GM04503 (cell line): ENCODE measurements at regions not wholly inside any gene's neighbourhood (a gene's known extent, or its start where the extent isn't known, plus 50 kb on each side); places are given as distances from the start of the nearest gene placed in this dataset.

ENCODE experiments used
- DNase-seq: peaks from one replicate; pipeline ENCODE4 v3.0.0-alpha.2; 2012; ENCODE audit warnings: low read depth

- no peak for DNase-seq
Observed at GRCh38 chr4:24637173-24637572, 52.8 kb upstream of the DHX15 start.

DNA sequence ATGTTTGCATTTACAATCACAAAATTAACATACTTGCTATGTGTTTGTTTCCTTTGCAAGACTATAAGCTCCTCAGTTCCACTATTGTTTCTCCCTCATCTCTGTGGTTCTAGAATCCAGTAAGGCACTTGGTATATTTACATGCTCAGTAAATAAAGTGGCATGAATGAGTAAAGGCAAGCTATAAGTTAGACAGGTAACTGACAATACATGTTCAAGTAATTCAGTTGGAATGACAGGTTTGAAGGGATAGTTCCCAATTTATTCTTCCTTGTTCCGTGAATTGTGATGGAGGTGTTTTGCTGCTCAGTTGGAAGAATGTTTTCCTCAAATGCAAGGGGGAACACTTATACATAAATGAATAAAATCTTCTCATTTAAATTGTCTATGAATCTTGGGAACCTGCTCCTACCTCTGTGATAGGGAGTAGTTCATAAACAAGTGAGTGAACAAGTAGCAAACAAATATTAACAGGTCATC is 54.1 kb upstream of the DHX15 start:
- DNase-seq, result no peak

DNA sequence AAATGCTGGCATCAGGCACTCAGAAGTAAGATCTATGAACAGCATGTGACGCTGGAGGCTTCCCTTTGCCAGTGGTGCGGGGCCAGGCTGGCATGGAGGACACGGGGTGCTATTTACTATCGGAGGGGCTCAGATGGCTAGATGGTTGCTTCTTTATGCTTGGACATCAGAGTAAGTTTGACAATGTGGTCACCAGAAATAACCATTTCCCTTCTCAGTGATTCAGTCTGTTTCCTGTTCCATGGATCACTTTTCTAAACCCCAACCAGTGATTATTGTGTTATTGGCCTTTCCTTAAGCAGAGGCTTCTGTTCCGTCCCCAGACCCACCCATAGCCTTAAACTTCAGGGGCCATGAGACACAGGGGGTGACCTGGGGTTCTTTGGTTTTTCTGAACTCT is 55.4 kb upstream of the DHX15 start:
- DNase-seq, result no peak

DNA sequence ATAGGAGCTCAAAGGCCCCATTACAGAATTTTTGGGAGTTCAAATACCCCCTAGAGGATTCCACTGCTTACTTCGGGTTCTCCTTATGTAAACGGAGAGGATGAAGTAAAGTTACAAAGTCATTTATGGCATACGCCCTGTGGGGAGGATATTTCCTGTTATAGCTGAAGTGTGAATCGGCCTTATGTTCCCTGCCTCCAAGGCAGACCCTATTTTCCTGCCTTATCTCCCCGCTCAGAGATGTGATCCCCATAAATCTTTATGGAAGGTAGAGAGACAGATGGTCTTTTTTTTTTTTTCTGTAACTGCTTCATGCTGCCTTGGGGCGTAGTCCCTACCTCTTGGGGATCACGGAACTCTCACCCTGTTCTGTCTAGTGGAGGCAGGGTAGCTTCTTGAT is 56.0 kb upstream of the DHX15 start:
- DNase-seq, result no peak

DNA sequence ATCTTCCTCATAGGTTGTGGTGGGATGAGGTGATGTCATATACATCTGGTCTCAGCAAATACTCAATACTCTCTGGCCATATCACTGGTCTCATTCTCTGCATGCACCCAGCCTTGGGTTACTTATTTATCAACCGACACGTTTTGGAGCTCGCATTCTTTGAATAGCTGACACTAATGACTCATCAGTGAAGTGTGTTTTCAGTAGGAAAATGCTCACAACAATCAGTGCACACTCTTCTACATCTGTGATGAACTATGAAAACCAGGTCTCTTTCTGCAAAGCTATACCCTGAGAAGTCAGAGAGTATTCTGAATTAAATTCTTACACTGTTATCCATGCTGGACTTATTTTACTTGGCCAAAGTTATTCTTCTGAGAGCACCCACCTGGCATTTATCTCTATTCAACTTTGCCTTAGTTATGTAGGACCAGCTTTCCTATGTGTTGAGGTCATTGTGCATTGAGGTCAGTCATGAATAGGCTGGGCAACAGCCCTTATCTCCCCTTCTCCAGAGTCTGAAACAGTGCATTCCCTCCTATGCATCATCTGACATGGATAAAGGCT is 58.7 kb upstream of the DHX15 start:
- peak; percentile 54 for DNase-seq

GRCh38 chr4:24643774-24644520 is 59.6 kb upstream of the DHX15 start:
- DNase-seq, result no peak

DNA sequence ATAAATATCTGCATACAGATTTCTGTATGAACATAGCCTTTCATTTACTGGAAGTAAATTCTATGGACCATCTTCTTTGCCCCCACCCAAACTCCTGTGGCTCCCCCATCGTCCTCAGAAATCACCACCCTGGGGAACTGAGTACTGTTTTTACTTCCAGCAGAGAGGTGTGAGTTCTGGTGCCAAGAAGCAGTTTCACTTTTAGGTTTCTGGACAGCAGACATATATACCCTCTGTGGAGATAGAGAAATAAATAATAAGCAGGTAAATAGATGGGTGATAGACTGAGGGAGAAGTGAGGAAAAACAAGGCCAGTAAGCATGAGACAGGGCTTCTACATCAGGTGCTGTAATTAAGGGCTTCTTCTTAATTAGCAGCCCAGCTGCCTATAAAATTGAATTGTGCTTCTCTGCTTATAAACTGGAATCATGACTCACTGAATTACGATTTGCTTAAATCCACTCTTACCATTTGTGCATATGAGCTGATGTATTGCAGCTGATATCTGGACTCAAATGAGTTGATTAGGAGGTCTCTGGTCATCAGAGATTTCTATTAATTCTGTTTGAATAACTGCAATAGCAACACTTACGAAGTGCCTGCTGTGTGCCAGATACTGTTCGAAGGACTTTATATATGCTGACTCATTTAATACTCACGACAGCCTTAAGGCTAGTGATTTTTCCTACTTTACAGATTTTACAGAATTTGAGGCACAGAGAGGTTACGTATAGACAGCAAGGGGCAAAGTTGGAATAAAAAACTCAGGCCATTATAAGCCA is 60.8 kb upstream of the DHX15 start:
- no peak for DNase-seq

DNA sequence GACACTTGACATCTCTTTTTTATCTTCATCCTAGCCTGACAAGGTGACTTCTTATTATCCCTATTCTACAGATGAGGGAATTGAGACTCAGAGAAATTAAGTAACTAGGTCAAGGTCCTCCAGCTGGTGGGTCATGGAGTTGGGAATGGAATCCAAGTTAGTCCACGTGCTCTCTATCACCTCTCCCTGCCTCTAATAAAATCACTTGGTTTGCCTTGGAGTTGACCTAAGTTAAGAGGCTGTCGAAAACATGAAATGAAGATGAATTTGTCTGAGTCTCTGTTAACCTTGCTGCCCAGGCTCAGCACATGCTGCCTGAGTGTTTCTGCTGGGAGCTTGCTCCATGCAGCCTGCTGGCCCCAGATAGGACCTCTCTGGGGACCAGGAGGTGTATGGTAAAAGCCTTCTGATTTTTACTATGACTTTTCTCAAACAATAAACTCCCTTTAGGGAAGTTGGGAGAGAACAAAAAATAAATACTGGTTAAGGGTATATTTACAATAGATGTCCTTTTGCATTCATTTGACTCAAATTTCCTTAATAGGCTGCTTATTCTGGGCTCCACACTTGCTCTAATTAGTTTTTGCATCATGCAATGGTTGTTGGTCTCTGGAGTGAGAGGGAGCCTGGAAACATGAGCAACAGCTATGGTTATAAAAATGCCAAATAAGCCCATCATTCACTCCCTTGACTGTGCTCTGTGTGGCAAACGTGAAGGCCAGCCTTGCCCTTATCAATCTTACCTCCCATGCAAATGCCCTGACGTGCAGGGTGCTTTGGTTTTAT is 61.6 kb upstream of the DHX15 start:
- no peak for DNase-seq

- no peak for DNase-seq
Observed at GRCh38 chr4:24646798-24647460, 62.6 kb upstream of the DHX15 start.

GRCh38 chr4:24650849-24651640 is 66.7 kb upstream of the DHX15 start:
- DNase-seq, result no peak

DNA sequence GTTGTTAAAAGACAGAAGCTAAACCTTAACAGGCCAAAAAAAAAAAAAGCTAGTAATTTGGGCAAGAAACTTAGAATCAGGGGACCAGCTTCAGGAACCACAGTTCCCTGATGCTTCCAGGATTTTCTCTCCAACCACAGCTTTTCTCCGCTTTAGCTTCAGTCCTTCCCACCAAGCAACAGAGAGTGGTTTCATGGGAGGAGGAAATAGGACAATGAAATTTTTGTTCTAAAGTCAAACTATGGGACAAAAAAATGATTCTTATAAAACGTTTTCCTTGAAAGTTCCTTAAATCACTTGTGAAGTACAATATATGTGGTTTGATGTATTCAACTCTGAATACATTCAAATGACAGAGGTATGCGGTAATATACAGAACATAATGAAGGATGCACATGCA is 71.0 kb upstream of the DHX15 start:
- no peak for DNase-seq

- DNase-seq, result no peak
Observed at GRCh38 chr4:24655971-24656370, 71.6 kb upstream of the DHX15 start.

- no peak for DNase-seq
Observed at GRCh38 chr4:24656906-24657305, 72.6 kb upstream of the DHX15 start.

GRCh38 chr4:24657768-24658617 is 73.6 kb upstream of the DHX15 start:
- DNase-seq, result peak; percentile 24

DNA sequence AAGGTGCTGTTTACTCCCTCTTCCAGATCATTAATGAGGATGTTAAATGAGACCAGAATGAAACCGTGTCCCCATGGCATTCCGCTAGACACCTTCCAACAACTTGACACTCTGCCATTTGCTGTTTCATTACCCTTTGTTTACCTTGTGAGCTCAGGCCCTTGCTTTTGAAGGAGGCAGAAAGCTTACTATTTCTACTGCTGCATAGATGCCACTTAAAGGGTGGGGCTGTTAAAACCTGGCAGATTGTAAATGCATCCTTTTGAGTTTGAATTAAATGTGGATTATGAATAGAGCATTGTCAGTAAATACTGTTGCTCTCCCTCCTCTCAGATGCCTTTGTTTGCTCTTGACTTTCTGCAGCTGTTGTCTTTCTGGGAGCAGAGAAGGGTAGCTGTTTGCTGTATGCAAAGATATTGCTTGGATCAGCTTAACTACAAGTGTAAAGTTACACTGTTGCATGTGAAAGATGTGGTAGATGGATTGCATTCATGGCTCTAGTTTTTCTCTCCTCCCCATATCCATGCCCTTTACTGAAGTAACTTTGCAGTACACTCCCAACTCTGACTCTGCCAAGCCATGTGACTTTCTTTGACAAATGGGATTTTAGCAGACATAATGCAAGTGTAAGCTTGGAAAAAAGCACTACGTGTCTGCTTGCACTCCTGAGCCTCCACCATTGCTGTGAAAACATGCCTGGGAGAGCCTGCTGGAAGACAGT is 75.0 kb upstream of the DHX15 start:
- no peak for DNase-seq

GRCh38 chr4:24662056-24662455 is 77.7 kb upstream of the DHX15 start:
- no peak for DNase-seq

DNA sequence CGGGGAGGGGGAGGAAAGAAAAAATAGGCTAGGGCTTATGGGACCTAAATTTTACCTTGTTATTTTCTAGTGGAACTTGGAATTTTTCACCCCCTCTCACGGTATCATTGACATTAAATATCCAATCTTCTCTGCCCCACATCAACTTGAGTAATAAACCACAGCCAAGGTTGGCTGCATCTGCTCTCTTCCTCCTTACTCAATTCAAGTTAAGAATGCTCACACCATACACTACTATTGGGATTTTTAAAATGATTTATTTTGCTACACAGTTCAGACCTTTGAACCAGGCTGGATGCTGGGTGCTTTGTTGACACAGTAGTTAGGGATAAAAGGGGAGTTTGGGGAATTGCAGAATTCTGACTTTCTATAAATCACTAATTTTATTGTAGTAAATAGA is 78.2 kb upstream of the DHX15 start:
- DNase-seq, result no peak

DNA sequence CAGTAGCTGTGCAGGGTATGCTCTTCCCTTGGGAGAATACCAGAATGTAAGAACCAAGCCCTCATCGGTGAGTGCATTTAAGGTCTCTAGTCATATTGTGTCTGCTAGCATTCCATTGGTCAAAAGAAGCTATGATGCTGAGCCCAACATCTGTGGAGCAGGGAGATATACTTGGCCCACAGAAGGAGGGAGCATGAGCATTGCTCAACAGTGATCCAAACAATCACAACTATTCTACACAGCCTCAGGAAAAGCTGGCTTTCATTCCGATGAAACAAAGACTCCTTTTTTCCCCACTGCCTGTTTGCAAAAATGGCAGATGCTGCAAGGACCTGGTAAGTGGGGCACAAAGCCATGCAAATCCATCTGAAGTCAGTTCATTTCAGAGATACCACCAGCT is 80.6 kb upstream of the DHX15 start:
- DNase-seq, result peak; percentile 61

- no peak for DNase-seq
Observed at GRCh38 chr4:24666316-24666715, 82.0 kb upstream of the DHX15 start.
